Spleen (tissue), 11 donors: ENCODE measurements at regions not wholly inside any gene's neighbourhood (a gene's known extent, or its start where the extent isn't known, plus 50 kb on each side); places are given as distances from the start of the nearest gene placed in this dataset.

Experiments
- DNase-seq: peaks from one replicate; pipeline ENCODE4 v3.0.0-alpha.2; 2020
- H3K27ac ChIP-seq, 8 donors: fragments of 200-600 bp; sonication (generic) in 7 of 8; 1 replicate in 4 of 8; 2 replicates in 4 of 8; pipeline versions ENCODE4 v1.5.0 to v1.8.0; 2016 to 2021; ENCODE audit warnings: inconsistent platforms in 4 of 8, mild to moderate bottlenecking in 4 of 8, moderate library complexity in 1 of 8
- H3K27me3 ChIP-seq, 7 donors: fragments of 200-600 bp; sonication (generic) in 6 of 7; replicated peaks in 1 of 7; 1 replicate in 4 of 7; 2 replicates in 3 of 7; pipeline versions ENCODE4 v1.5.0 to v1.8.0; 2016 to 2021; ENCODE audit warnings: inconsistent platforms in 3 of 7, mild to moderate bottlenecking in 1 of 7
- H3K36me3 ChIP-seq, 6 donors: fragments of 200-600 bp; sonication (generic) in 5 of 6; 1 replicate in 4 of 6; 2 replicates in 2 of 6; pipeline versions ENCODE4 v1.5.0 to v1.8.0; 2016 to 2021; ENCODE audit warnings: inconsistent platforms in 2 of 6
- H3K4me1 ChIP-seq, 6 donors: fragments of 200-600 bp; sonication (generic) in 5 of 6; 1 replicate in 3 of 6; 2 replicates in 3 of 6; pipeline versions ENCODE4 v1.5.0 to v1.8.0; 2016 to 2021; ENCODE audit warnings: inconsistent platforms in 3 of 6
- H3K4me3 ChIP-seq, 8 donors: fragments of 200-600 bp; sonication (generic) in 7 of 8; 1 replicate in 4 of 8; 2 replicates in 4 of 8; pipeline versions ENCODE4 v1.5.0 to v1.8.0; 2016 to 2021; ENCODE audit warnings: inconsistent platforms in 4 of 8, mild to moderate bottlenecking in 4 of 8, moderate library complexity in 2 of 8
- H3K9me3 ChIP-seq, 8 donors: fragments of 200-600 bp; sonication (generic) in 7 of 8; 1 replicate in 4 of 8; 2 replicates in 4 of 8; pipeline versions ENCODE4 v1.5.0 to v1.8.0; 2016 to 2021; ENCODE audit warnings: inconsistent platforms in 4 of 8
- CTCF ChIP-seq, 11 experiments: fragments of 200-600 bp in 7 of 11; fragments of 450-650 bp in 4 of 11; sonication (generic) in 4 of 11; IDR thresholded peaks in 8 of 11; conservative IDR thresholded peaks in 3 of 11; 1 replicate in 7 of 11; 2 replicates in 4 of 11; pipeline versions ENCODE4 v1.4.0 to v1.8.0; 2016 to 2021; ENCODE audit warnings: antibody characterized with exemption in 11 of 11, inconsistent platforms in 4 of 11, mild to moderate bottlenecking in 1 of 11
- POLR2A ChIP-seq, 3 donors: fragments of 450-650 bp; IDR thresholded peaks; one replicate each; pipeline ENCODE4 v1.5.1; 2017; ENCODE audit warnings: antibody characterized with exemption in 3 of 3, mild to moderate bottlenecking in 1 of 3
- POLR2AphosphoS5 ChIP-seq, 3 donors: sonication (generic); formaldehyde crosslinking; IDR thresholded peaks; one replicate each; pipeline ENCODE4 v1.5.1; 2017; ENCODE audit warnings: antibody characterized with exemption in 3 of 3
- WGBS, 5 donors: extraction: QIAGEN DNeasy Blood & Tissue Kit in 3 of 5; methylation state at CpG; one replicate each; pipeline versions ENCODE4 v1.1.5 to v1.1.7; 2013 to 2018; 5-methylcytosine and 5-hydroxymethylcytosine counted together
- intact Hi-C: fragments of 100-400 bp; cut with DNase I; formaldehyde crosslinking; loops from one replicate; pipeline ENCODE4 v1.15.0; 2023; ENCODE audit warnings: low total_unique reads
- donor health status: healthy with polysubstance abuse.
- donor health status: DM: no; HTN: no; CAD: no; lungs with moderate emphysema.
- donor health status: DM: no; HTN: no; CAD: no.
- donor health status: Bipolar disorder and iron deficiency.
- donor health status: healthy.
- donor health status: DM: no; HTN: no; CAD: no.
- donor health status: DM: yes; HTN: yes; CAD: no.

DNA sequence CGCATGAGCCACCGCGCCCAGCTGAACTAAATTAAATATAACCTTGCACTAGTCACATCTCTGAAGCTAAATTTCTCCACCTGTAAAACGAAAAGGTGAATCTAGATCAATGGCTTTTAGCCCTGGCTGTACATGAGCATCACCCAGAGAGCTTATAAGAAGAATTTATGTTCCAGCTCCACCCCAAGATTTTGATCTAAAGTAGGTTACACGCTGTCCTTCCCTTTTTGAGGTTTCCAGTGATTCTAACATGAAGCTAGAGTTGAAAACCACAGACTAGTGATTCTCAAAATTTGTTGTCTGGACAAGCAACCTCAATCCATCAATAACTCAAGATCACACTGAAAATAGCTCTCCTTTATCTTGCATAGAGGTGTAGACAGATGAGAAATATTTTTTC, 208.8 kb upstream of the CRIM1 start:
- DNase-seq, result no peak
- no peaks in the 10 kb centered on the region for H3K4me1 ChIP-seq
- 77 to 83% (median 79%) methylated on average over 5 of the region's 5 CpGs for WGBS, 5 donors

DNA sequence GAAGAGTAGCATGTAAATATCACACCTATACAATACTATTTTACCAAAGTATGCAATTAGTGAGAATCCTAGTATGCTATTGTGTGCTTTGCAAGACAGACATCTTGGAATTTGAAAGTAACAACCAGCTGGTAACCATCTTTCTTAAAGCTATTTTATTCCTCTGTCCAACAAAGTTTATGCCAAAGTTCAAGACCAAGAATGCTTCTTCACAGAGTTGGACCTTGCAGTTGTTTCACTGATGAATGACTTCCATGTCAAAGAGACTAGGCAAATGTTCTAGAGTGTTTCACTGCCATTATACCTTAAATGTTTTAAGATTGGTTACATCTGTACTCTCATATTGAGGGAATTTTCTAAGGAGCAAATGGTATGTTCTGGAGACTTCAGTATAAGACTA, 215.2 kb upstream of the CRIM1 start:
- H3K27me3 ChIP-seq, result no peaks in the 10 kb centered on the region
- H3K9me3 ChIP-seq, result no peaks in the 10 kb centered on the region
- DNase-seq, result no peak
- TF ChIP-seq POLR2A (IDR thresholded peaks at IDR 0.05) (no peak), CTCF (IDR thresholded peaks at IDR 0.05 in 8 of 11, conservative IDR thresholded peaks at IDR 0.05 in 3 of 11) (no peak), POLR2AphosphoS5 (IDR thresholded peaks at IDR 0.05) (no peak)
- no peaks in the 10 kb centered on the region for H3K36me3 ChIP-seq
- no peaks in the 10 kb centered on the region for H3K4me1 ChIP-seq
- intact Hi-C loops, result no loop called here
- H3K27ac ChIP-seq, result no peak overlapping the region
- H3K4me3 ChIP-seq, result no peak overlapping the region

More for the DNA sequence above, 208.8 kb upstream of the CRIM1 start:
- Histone ChIP-seq H3K27me3 (no peaks in the 10 kb centered on the region), H3K4me3 (no peak overlapping the region), H3K9me3 (no peaks in the 10 kb centered on the region), H3K36me3 (no peaks in the 10 kb centered on the region), H3K27ac (no peak overlapping the region)
- intact Hi-C loops, result no loop called here
- TF ChIP-seq CTCF (IDR thresholded peaks at IDR 0.05 in 8 of 11, conservative IDR thresholded peaks at IDR 0.05 in 3 of 11) (no peak), POLR2AphosphoS5 (IDR thresholded peaks at IDR 0.05) (no peak), POLR2A (IDR thresholded peaks at IDR 0.05) (no peak)

GRCh38 chr2:36137612-36138011, 218.0 kb upstream of the CRIM1 start:
- H3K4me3 ChIP-seq, result no peak overlapping the region
- no peak overlapping the region for H3K27ac ChIP-seq
- H3K36me3 ChIP-seq, result no peaks in the 10 kb centered on the region
- no peaks in the 10 kb centered on the region for H3K27me3 ChIP-seq
- no peak for DNase-seq
- intact Hi-C loops, result no loop called here
- H3K4me1 ChIP-seq, result no peaks in the 10 kb centered on the region
- no peaks in the 10 kb centered on the region for H3K9me3 ChIP-seq
- WGBS, 5 donors, result 61 to 69% (median 66%) methylated on average over 3 of the region's 3 CpGs
- TF ChIP-seq CTCF (IDR thresholded peaks at IDR 0.05 in 8 of 11, conservative IDR thresholded peaks at IDR 0.05 in 3 of 11), result no peak
- TF ChIP-seq POLR2A (IDR thresholded peaks at IDR 0.05), result no peak
- no peak for TF ChIP-seq POLR2AphosphoS5 (IDR thresholded peaks at IDR 0.05)

GRCh38 chr2:36134281-36134680, 221.3 kb upstream of the CRIM1 start:
- Histone ChIP-seq H3K27me3 (no peaks in the 10 kb centered on the region), H3K9me3 (no peaks in the 10 kb centered on the region), H3K36me3 (no peaks in the 10 kb centered on the region), H3K4me1 (no peaks in the 10 kb centered on the region), H3K27ac (no peak overlapping the region), H3K4me3 (no peak overlapping the region)
- intact Hi-C loops, result no loop called here
- DNase-seq, result no peak
- no peak for TF ChIP-seq CTCF (IDR thresholded peaks at IDR 0.05 in 8 of 11, conservative IDR thresholded peaks at IDR 0.05 in 3 of 11)
- no peak for TF ChIP-seq POLR2AphosphoS5 (IDR thresholded peaks at IDR 0.05)
- no peak for TF ChIP-seq POLR2A (IDR thresholded peaks at IDR 0.05)
